ENCODE measurements at regions not wholly inside any gene's neighbourhood (a gene's known extent, or its start where the extent isn't known, plus 50 kb on each side); places are given as distances from the start of the nearest gene placed in this dataset.

GRCh38 chr14:89041257-89041582 lies 216.8 kb downstream of the TTC8 start (continued):
- no peak for TF ChIP-seq CHD7 (IDR thresholded peaks at IDR 0.05; ENCODE audit: insufficient replicate concordance, low read length)
- TF ChIP-seq FOSL1 (IDR thresholded peaks at IDR 0.05; ENCODE audit: insufficient read depth, low read depth, low read length) = no peak
- no peak for TF ChIP-seq CREB1 (IDR thresholded peaks at IDR 0.05)
- TF ChIP-seq EZH2 (IDR thresholded peaks at IDR 0.05; ENCODE audit: low read depth, low read length, severe bottlenecking) = no peak
- TF ChIP-seq CBX8 (IDR thresholded peaks at IDR 0.05; ENCODE audit: borderline replicate concordance, low read depth, low read length) = no peak

All from H1 (cell line).